ENCODE measurements at regions not wholly inside any gene's neighbourhood (a gene's known extent, or its start where the extent isn't known, plus 50 kb on each side); places are given as distances from the start of the nearest gene placed in this dataset.

DNA sequence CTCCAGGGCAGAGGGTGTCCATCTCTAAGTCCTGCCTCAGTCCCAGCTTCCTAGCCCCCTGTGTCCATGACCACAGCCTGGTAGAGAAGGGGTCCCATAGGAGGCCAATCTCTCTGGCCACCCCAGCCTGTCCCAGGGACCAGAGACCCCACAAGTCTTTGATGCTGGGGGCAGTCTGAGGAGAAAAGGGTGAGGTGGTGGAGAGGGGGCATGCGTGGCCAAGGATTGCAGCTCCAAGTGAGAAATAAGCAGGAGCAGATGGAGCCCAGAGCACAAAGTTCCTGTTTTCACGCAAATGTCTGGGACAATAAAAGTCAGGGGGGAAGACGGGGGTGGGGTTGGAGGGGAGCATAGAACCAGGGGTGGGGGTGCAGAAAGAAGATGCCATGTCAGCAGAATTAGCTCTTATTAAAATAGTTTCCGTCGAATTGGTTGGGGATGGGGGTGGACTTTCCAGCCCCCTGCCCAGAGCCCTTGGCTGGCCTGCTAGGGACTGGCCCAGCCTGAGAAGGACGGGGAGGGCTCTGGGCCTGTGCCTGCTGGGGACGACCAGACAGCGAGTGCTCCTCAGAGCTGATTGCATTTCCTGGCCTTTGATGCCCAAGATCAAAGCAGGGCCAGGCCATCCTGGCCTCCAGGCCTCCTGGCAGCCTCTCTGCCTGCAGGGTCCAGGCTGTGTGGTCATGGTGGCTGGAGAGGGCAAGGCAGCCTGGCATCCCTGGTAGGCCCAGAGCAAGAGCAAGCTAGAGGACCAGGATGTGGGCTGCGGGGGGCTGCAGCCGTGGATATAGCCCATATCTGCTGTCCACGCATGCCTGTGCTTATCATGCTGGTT is 337.1 kb downstream of the DYSF start:
- TF ChIP-seq REST (IDR thresholded peaks at IDR 0.05; ENCODE audit: insufficient read depth in 1 of 2, low read depth in 2 of 2, low read length in 1 of 2) (no peak), CTCF (IDR thresholded peaks at IDR 0.05) (no peak), POLR2AphosphoS5 (IDR thresholded peaks at IDR 0.05; ENCODE audit: low read depth, low read length) (no peak)
